GM18519 (cell line): ENCODE measurements at regions not wholly inside any gene's neighbourhood (a gene's known extent, or its start where the extent isn't known, plus 50 kb on each side); places are given as distances from the start of the nearest gene placed in this dataset.
"Not testable (repeated sequence)": the region's sequence is repeated elsewhere in the genome, so short reads cannot be mapped to it uniquely, and the experiment has no call there.

Experiments used
- ATAC-seq: cut with Tn5 transposase; IDR thresholded peaks from one replicate; pipeline ENCODE4 v1.9.1; 2021; ENCODE audit warnings: mild to moderate bottlenecking, moderate library complexity; ENCODE audit not compliant: unreplicated experiment, low FRiP score

- ATAC-seq, result no peak
Measured at GRCh38 chr12:105454688-105455087, 124.2 kb downstream of the C12orf75 start.

- no peak for ATAC-seq
Measured at GRCh38 chr12:105455261-105455660, 124.8 kb downstream of the C12orf75 start.

- no peak for ATAC-seq
Measured at GRCh38 chr12:105457026-105457425, 126.5 kb downstream of the C12orf75 start.

- ATAC-seq, result no peak
Measured at GRCh38 chr12:105459760-105460330, 129.4 kb downstream of the C12orf75 start.

GRCh38 chr12:105461271-105461943 lies 130.9 kb downstream of the C12orf75 start:
- no peak for ATAC-seq

GRCh38 chr12:105461944-105462762 lies 131.7 kb downstream of the C12orf75 start:
- ATAC-seq, result no peak

GRCh38 chr12:105462831-105463230 lies 132.3 kb downstream of the C12orf75 start:
- no peak for ATAC-seq

- ATAC-seq, result no peak
Measured at GRCh38 chr12:105464406-105464805, 133.9 kb downstream of the C12orf75 start.

GRCh38 chr12:105466231-105466900 lies 135.9 kb downstream of the C12orf75 start:
- no peak for ATAC-seq

- ATAC-seq, result no peak
Measured at GRCh38 chr12:105466901-105467598, 136.6 kb downstream of the C12orf75 start.

GRCh38 chr12:105467710-105468366 lies 137.3 kb downstream of the C12orf75 start:
- no peak for ATAC-seq

GRCh38 chr12:105468464-105468863 lies 138.0 kb downstream of the C12orf75 start:
- no peak for ATAC-seq

- no peak for ATAC-seq
Measured at GRCh38 chr12:105469211-105469610, 138.7 kb downstream of the C12orf75 start.

GRCh38 chr12:105469701-105470100 lies 139.2 kb downstream of the C12orf75 start:
- ATAC-seq, result no peak

GRCh38 chr12:105470102-105470501 lies 139.6 kb downstream of the C12orf75 start:
- no peak for ATAC-seq

- no peak for ATAC-seq
Measured at GRCh38 chr12:105470601-105471000, 140.1 kb downstream of the C12orf75 start.

GRCh38 chr12:105474672-105475071 lies 144.2 kb downstream of the C12orf75 start:
- no peak for ATAC-seq

- ATAC-seq, result no peak
Measured at GRCh38 chr12:105476616-105477015, 146.1 kb downstream of the C12orf75 start.

GRCh38 chr12:105477873-105478272 lies 147.4 kb downstream of the C12orf75 start:
- no peak for ATAC-seq

- ATAC-seq, result not testable (repeated sequence)
Measured at GRCh38 chr12:105478788-105479187, 148.3 kb downstream of the C12orf75 start.
